ENCODE measurements at regions not wholly inside any gene's neighbourhood (a gene's known extent, or its start where the extent isn't known, plus 50 kb on each side); places are given as distances from the start of the nearest gene placed in this dataset.

GRCh38 chr11:81388326-81388725, 1345.3 kb downstream of the FAM181B start:
- TF ChIP-seq POLR2AphosphoS5 (IDR thresholded peaks at IDR 0.05) (no peak), POLR2A (IDR thresholded peaks at IDR 0.05) (no peak)
- TF ChIP-seq, protein P1, sequence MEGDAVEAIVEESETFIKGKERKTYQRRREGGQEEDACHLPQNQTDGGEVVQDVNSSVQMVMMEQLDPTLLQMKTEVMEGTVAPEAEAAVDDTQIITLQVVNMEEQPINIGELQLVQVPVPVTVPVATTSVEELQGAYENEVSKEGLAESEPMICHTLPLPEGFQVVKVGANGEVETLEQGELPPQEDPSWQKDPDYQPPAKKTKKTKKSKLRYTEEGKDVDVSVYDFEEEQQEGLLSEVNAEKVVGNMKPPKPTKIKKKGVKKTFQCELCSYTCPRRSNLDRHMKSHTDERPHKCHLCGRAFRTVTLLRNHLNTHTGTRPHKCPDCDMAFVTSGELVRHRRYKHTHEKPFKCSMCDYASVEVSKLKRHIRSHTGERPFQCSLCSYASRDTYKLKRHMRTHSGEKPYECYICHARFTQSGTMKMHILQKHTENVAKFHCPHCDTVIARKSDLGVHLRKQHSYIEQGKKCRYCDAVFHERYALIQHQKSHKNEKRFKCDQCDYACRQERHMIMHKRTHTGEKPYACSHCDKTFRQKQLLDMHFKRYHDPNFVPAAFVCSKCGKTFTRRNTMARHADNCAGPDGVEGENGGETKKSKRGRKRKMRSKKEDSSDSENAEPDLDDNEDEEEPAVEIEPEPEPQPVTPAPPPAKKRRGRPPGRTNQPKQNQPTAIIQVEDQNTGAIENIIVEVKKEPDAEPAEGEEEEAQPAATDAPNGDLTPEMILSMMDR (IDR thresholded peaks at IDR 0.05) = no peak

All from sigmoid colon (tissue), 4 donors.